ENCODE measurements at regions not wholly inside any gene's neighbourhood (a gene's known extent, or its start where the extent isn't known, plus 50 kb on each side); places are given as distances from the start of the nearest gene placed in this dataset.

GRCh38 chr3:46120983-46121382, 87.1 kb downstream of the CCR1 start:
- DNase-seq (ENCODE audit: extremely low read depth in 1 of 4, low spot score in 3 of 4) (no peak), FAIRE-seq (no peak), ATAC-seq (no peak)
- no peaks in the 10 kb centered on the region for H3K79me2 ChIP-seq (ENCODE audit: control insufficient read depth, insufficient read depth, low read length)
- TF ChIP-seq KLF6 (CRISPR knock-in tag; IDR thresholded peaks at IDR 0.05; ENCODE audit: borderline replicate concordance) (no peak), DNMT1 (IDR thresholded peaks at IDR 0.05) (no peak), ZNF324 (CRISPR knock-in tag; IDR thresholded peaks at IDR 0.05) (no peak), NFE2 (IDR thresholded peaks at IDR 0.05; ENCODE audit: low read depth) (no peak), RBM22 (IDR thresholded peaks at IDR 0.05; ENCODE audit: low read depth, low read length, poor library complexity, severe bottlenecking) (no peak), CHD1 (IDR thresholded peaks at IDR 0.05; ENCODE audit: low read length) (no peak), U2AF1 (optimal IDR thresholded peaks at IDR 0.05; ENCODE audit: low read depth, low read length) (no peak), RBBP5 (IDR thresholded peaks at IDR 0.05; ENCODE audit: borderline replicate concordance, insufficient read depth, low read length, poor library complexity, severe bottlenecking) (no peak), TARDBP (IDR thresholded peaks at IDR 0.05) (no peak), ZFP36 (IDR thresholded peaks at IDR 0.05; ENCODE audit: low read depth, low read length, partially characterized antibody) (no peak), ZC3H11A (IDR thresholded peaks at IDR 0.05; ENCODE audit: low read depth, low read length) (no peak), ZFPM2 (CRISPR knock-in tag; IDR thresholded peaks at IDR 0.05) (no peak), ATF4 (CRISPR knock-in tag; IDR thresholded peaks at IDR 0.05) (no peak)
- TF ChIP-seq, protein P1, sequence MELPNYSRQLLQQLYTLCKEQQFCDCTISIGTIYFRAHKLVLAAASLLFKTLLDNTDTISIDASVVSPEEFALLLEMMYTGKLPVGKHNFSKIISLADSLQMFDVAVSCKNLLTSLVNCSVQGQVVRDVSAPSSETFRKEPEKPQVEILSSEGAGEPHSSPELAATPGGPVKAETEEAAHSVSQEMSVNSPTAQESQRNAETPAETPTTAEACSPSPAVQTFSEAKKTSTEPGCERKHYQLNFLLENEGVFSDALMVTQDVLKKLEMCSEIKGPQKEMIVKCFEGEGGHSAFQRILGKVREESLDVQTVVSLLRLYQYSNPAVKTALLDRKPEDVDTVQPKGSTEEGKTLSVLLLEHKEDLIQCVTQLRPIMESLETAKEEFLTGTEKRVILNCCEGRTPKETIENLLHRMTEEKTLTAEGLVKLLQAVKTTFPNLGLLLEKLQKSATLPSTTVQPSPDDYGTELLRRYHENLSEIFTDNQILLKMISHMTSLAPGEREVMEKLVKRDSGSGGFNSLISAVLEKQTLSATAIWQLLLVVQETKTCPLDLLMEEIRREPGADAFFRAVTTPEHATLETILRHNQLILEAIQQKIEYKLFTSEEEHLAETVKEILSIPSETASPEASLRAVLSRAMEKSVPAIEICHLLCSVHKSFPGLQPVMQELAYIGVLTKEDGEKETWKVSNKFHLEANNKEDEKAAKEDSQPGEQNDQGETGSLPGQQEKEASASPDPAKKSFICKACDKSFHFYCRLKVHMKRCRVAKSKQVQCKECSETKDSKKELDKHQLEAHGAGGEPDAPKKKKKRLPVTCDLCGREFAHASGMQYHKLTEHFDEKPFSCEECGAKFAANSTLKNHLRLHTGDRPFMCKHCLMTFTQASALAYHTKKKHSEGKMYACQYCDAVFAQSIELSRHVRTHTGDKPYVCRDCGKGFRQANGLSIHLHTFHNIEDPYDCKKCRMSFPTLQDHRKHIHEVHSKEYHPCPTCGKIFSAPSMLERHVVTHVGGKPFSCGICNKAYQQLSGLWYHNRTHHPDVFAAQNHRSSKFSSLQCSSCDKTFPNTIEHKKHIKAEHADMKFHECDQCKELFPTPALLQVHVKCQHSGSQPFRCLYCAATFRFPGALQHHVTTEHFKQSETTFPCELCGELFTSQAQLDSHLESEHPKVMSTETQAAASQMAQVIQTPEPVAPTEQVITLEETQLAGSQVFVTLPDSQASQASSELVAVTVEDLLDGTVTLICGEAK (IDR thresholded peaks at IDR 0.05): no peak
- TF ChIP-seq, protein P1 (CRISPR knock-in tag; IDR thresholded peaks at IDR 0.05): no peak
- CTCF ChIA-PET (ENCODE audit: low intra/inter-chr PET ratio): no interaction called here
- H4K20me1 ChIP-seq (replicated peaks; ENCODE audit: control insufficient read depth, insufficient read depth, low read length): no peaks in the 10 kb centered on the region
- BruUV-seq (replicated peaks): no TSS peak
- in situ Hi-C loops (cut with MboI): no loop called here
- intact Hi-C loops (cut with micrococcal nuclease): no loop called here
- no peaks in the 10 kb centered on the region for H3K9me3 ChIP-seq (replicated peaks; ENCODE audit: control insufficient read depth, insufficient read depth, low read depth, low read length)
- H2AFZ ChIP-seq (ENCODE audit: low read depth, low read length): no peak overlapping the region
- 0% methylated on average over 1 of the region's 1 CpG for WGBS (ENCODE audit: insufficient coverage, low coverage, missing lambda C conversion rate)
- no peaks in the 10 kb centered on the region for H3K4me1 ChIP-seq (replicated peaks in 1 of 2; ENCODE audit: control insufficient read depth in 2 of 2, insufficient read depth in 2 of 2, low read length in 2 of 2)
- no peak overlapping the region for H3K4me3 ChIP-seq
- H3K27me3 ChIP-seq (ENCODE audit: control insufficient read depth in 2 of 2, insufficient read depth in 2 of 2, low read length in 2 of 2): no peaks in the 10 kb centered on the region
- no peak overlapping the region for H3K9ac ChIP-seq (ENCODE audit: insufficient read depth in 1 of 2, low read depth in 2 of 2, low read length in 2 of 2)
- H3K4me2 ChIP-seq (ENCODE audit: insufficient read depth, low read length): no peak overlapping the region
- H3K27ac ChIP-seq (ENCODE audit: extremely low read depth, low read depth, low read length): no peak overlapping the region
- no peaks in the 10 kb centered on the region for H3K9me1 ChIP-seq (ENCODE audit: control insufficient read depth, insufficient read depth, low read length)
- no peaks in the 10 kb centered on the region for H3K36me3 ChIP-seq (ENCODE audit: control insufficient read depth, insufficient read depth, low read length)
- POLR2A ChIA-PET: no interaction called here
